ENCODE measurements at regions not wholly inside any gene's neighbourhood (a gene's known extent, or its start where the extent isn't known, plus 50 kb on each side); places are given as distances from the start of the nearest gene placed in this dataset.
"Not testable (repeated sequence)": the region's sequence is repeated elsewhere in the genome, so short reads cannot be mapped to it uniquely, and the experiment has no call there.

- Histone ChIP-seq H3K4me1 (no peaks in the 10 kb centered on the region), H3K9me3 (no peaks in the 10 kb centered on the region), H3K4me3 (no peak overlapping the region), H3K27ac (no peak overlapping the region), H3K36me3 (no peaks in the 10 kb centered on the region), H3K27me3 (ENCODE audit: low read depth) (no peaks in the 10 kb centered on the region)
- intact Hi-C loops (cut with DNase I): no loop called here
- DNase-seq (no peak), ATAC-seq (no peak)
- TF ChIP-seq CTCF (IDR thresholded peaks at IDR 0.05): no peak
Observed at GRCh38 chr18:44569391-44570055, 111.2 kb upstream of the SETBP1 start.

DNA sequence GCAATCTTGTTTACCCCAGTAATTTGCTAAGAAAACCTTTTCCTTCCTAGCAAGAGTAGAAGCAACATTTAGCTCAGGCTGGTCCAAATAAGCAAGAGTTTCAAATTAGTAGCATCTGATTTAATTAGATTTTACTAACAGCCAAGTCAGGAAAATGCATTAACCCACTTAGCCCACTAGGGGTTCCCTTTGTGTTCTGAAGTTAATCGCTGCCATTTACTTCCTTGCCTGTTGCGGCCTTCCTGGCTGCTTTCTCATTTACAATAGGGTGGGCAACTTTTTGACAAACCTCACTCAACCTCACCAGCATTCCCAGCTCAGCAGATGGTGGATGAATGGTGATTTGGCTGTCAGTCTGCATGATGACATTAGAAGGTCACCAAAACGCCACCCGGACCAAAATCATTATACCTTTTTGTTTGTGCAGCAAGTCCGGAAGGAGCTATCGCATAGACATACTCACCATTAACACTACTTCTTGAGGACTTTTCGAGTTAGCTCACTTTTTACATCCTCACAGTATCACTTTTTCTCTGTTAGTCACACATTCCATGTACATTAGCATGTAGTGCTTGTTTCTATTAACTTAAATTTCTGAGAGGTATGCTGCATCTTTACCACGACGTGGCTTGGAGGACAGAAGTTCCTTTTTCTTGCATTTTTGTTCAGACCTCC lies 101.5 kb upstream of the SETBP1 start:
- Histone ChIP-seq H3K4me3 (no peak overlapping the region), H3K27ac (no peak overlapping the region), H3K36me3 (no peaks in the 10 kb centered on the region), H3K27me3 (ENCODE audit: low read depth) (no peaks in the 10 kb centered on the region), H3K4me1 (no peaks in the 10 kb centered on the region), H3K9me3 (no peaks in the 10 kb centered on the region)
- intact Hi-C loops (cut with DNase I): no loop called here
- ATAC-seq (no peak), DNase-seq (no peak)
- TF ChIP-seq CTCF (IDR thresholded peaks at IDR 0.05): peak; percentile 51

- Histone ChIP-seq H3K36me3 (no peaks in the 10 kb centered on the region), H3K4me3 (no peak overlapping the region), H3K9me3 (no peaks in the 10 kb centered on the region), H3K27me3 (ENCODE audit: low read depth) (no peaks in the 10 kb centered on the region), H3K27ac (no peak overlapping the region), H3K4me1 (no peaks in the 10 kb centered on the region)
- DNase-seq: no peak
- intact Hi-C loops (cut with DNase I): no loop called here
- peak in 1 of 2 donors; percentile 46 for ATAC-seq
- no peak for TF ChIP-seq CTCF (IDR thresholded peaks at IDR 0.05)
Observed at GRCh38 chr18:44579745-44580144, 100.9 kb upstream of the SETBP1 start.

GRCh38 chr18:44580159-44580558 lies 100.5 kb upstream of the SETBP1 start:
- H3K9me3 ChIP-seq: no peaks in the 10 kb centered on the region
- DNase-seq: no peak
- no peaks in the 10 kb centered on the region for H3K4me1 ChIP-seq
- ATAC-seq: no peak
- no peaks in the 10 kb centered on the region for H3K27me3 ChIP-seq (ENCODE audit: low read depth)
- intact Hi-C loops (cut with DNase I): no loop called here
- no peaks in the 10 kb centered on the region for H3K36me3 ChIP-seq
- no peak overlapping the region for H3K4me3 ChIP-seq
- H3K27ac ChIP-seq: no peak overlapping the region
- no peak for TF ChIP-seq CTCF (IDR thresholded peaks at IDR 0.05)

DNA sequence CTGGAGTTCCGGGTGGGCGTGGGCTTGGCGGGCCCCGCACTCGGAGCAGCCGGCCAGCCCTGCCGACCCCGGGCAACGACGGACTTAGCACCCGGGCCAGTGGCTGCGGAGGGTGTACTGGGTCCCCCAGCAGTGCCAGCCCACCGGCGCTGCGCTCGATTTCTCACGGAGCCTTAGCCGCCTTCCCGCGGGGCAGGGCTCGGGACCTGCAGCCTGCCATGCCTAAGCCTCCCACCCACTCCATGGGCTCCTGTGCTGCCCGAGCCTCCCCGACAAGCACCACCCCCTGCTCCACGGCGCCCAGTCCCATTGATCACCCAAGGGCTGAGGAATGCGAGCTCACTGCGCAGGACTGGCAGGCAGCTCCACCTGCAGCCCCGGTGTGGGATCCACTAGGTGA lies 99.9 kb upstream of the SETBP1 start:
- DNase-seq; ATAC-seq; intact Hi-C loops (cut with DNase I); H3K27ac ChIP-seq; H3K27me3 ChIP-seq (ENCODE audit: low read depth); H3K4me3 ChIP-seq; H3K36me3 ChIP-seq; H3K9me3 ChIP-seq; H3K4me1 ChIP-seq: not testable (repeated sequence)

DNA sequence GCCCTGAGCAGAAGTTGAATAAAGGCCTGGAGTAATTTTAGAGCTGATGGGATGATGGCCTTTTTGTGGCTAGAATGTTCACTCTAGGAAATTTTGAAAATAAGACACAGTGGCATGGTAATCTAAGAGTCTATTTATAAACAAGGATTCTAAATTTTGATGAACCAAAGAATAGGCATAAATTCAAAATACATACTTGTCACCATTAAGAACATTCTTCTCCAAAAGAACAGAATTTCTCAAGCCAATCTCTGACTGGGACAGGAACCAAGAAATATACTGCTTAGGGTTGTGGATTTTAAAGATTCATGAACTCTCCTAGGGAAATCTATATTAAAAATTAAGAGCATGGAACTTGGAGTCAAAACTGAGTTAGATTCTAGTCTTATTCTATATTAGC lies 98.2 kb upstream of the SETBP1 start:
- Histone ChIP-seq H3K4me1 (no peaks in the 10 kb centered on the region), H3K27ac (no peak overlapping the region), H3K27me3 (ENCODE audit: low read depth) (no peaks in the 10 kb centered on the region), H3K9me3 (no peaks in the 10 kb centered on the region), H3K4me3 (no peak overlapping the region), H3K36me3 (no peaks in the 10 kb centered on the region)
- no peak for ATAC-seq
- no peak for DNase-seq
- intact Hi-C loops (cut with DNase I): no loop called here
- TF ChIP-seq CTCF (IDR thresholded peaks at IDR 0.05): no peak

Data from lower lobe of right lung (tissue), 2 donors.